ENCODE measurements at regions not wholly inside any gene's neighbourhood (a gene's known extent, or its start where the extent isn't known, plus 50 kb on each side); places are given as distances from the start of the nearest gene placed in this dataset.

DNA sequence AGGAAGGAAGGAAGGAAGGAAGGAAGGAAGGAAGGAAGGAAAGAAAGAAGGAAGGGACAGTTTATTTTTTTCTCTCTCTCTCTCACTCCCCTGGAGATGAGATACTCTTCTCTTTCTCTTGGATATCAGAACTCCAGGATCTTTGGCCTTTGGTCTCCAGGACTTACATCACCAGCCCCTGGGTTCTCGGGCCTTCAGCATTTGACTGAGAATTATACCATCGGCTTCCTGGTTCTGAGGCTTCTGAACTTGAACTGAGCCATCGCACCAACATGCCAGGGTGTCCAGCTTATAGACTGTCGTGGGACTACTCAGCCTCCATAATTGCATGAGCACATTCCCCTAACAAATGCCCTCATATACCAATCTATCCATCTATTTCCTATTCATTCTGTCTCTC, 69.4 kb upstream of the NRSN1 start:
- TF ChIP-seq SMC3 (IDR thresholded peaks at IDR 0.05) (no peak), ZC3H11A (IDR thresholded peaks at IDR 0.05) (no peak), HOXB5 (CRISPR knock-in tag; IDR thresholded peaks at IDR 0.05) (no peak)
- TF ChIP-seq, protein P1, sequence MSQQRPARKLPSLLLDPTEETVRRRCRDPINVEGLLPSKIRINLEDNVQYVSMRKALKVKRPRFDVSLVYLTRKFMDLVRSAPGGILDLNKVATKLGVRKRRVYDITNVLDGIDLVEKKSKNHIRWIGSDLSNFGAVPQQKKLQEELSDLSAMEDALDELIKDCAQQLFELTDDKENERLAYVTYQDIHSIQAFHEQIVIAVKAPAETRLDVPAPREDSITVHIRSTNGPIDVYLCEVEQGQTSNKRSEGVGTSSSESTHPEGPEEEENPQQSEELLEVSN (IDR thresholded peaks at IDR 0.05; ENCODE audit: borderline replicate concordance, low read depth): no peak
- ATAC-seq (no peak), FAIRE-seq (no peak), DNase-seq (ENCODE audit: low read depth in 1 of 2, low spot score in 1 of 2) (no peak)
- H3K4me2 ChIP-seq: no peak overlapping the region
- ChIA-PET POLR2A (no interaction called here), CTCF (no interaction called here)
- no peaks in the 10 kb centered on the region for H3K4me1 ChIP-seq
- no peaks in the 10 kb centered on the region for H3K9me3 ChIP-seq
- H3K4me3 ChIP-seq: no peak overlapping the region
- H3K27ac ChIP-seq: no peak overlapping the region
- WGBS (ENCODE audit: missing lambda C conversion rate): 51% methylated on average over 4 of the region's 4 CpGs

DNA sequence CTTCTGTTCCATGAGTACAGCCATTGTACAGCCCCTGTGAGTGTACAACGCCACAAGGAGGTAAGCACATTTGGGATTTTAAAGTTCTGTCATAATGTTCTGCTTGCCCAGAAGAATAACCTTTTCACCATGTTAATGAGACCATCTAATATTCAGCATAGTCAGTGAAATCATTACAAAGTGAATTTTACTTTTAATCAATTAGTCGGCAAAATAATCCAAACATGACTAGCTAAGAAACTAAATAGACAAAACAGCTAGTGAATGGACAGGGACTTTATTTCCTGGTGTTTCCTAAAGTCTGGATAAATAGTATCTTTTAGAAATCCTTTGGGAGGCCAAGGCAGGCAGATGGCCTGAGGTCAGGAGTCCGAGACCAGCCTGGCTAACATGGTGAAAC, 69.0 kb upstream of the NRSN1 start:
- no peak overlapping the region for H3K27ac ChIP-seq
- no peak for ATAC-seq
- ChIA-PET POLR2A (no interaction called here), CTCF (no interaction called here)
- 50% methylated on average over 3 of the region's 3 CpGs for WGBS (ENCODE audit: missing lambda C conversion rate)
- TF ChIP-seq RARB (CRISPR knock-in tag; IDR thresholded peaks at IDR 0.05) (no peak), RCOR1 (IDR thresholded peaks at IDR 0.05; ENCODE audit: low read depth, low read length) (no peak), FOSB (CRISPR knock-in tag; IDR thresholded peaks at IDR 0.05) (no peak), HOXB5 (CRISPR knock-in tag; IDR thresholded peaks at IDR 0.05) (no peak)
- TF ChIP-seq, protein P2, sequence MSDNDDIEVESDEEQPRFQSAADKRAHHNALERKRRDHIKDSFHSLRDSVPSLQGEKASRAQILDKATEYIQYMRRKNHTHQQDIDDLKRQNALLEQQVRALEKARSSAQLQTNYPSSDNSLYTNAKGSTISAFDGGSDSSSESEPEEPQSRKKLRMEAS (IDR thresholded peaks at IDR 0.05): no peak
- no peak overlapping the region for H3K4me3 ChIP-seq
- no peak for FAIRE-seq
- no peak overlapping the region for H3K4me2 ChIP-seq
- DNase-seq (ENCODE audit: low read depth in 1 of 2, low spot score in 1 of 2): no peak
- no peaks in the 10 kb centered on the region for H3K4me1 ChIP-seq
- no peaks in the 10 kb centered on the region for H3K9me3 ChIP-seq

DNA sequence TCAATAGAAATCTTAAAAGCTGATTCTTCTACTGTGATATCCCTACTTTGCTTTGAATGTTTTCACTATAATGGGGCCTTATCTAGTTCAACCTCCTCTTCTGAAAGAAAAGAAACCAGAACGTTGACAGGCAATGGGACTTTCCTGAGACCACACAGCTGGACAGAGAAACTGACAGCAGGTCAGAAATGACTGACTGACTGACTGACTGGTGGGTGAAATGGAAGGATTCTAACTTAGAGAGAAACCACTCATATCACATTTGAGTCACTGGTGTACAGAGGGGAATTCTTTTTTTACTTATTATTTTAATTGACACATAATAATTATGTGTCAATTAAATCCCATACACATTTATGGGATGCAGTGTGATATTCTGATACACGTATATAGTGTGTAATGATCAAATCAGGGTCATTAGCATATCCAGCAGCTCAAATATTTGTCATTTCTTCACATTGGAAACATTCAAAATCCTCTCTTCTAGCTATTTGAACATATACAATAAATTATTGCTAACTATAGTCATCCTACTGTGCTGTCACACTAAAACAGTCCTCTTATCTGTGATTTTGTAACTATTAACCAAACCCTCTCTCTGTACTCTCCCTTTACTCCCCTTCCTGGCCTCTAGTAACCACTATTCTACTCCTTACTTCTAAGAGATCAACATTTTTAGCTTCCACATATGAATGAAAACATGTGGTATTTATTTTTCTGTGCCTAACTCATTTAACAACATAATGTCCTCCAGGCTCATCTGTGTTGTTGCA, 64.8 kb upstream of the NRSN1 start:
- H3K27ac ChIP-seq: no peak overlapping the region
- DNase-seq (ENCODE audit: low read depth in 1 of 2, low spot score in 1 of 2) (no peak), ATAC-seq (no peak), FAIRE-seq (no peak)
- POLR2A ChIA-PET: no interaction called here
- no peaks in the 10 kb centered on the region for H3K4me1 ChIP-seq
- no peak overlapping the region for H3K4me2 ChIP-seq
- no peak overlapping the region for H3K4me3 ChIP-seq
- H3K9me3 ChIP-seq: no peaks in the 10 kb centered on the region
- 27% methylated on average over 2 of the region's 2 CpGs for WGBS (ENCODE audit: missing lambda C conversion rate)
- CTCF ChIA-PET: no interaction called here
- no peak for TF ChIP-seq BHLHE40 (IDR thresholded peaks at IDR 0.05; ENCODE audit: low read depth, low read length)
- no peak for TF ChIP-seq RNF2 (IDR thresholded peaks at IDR 0.05; ENCODE audit: borderline replicate concordance, low read depth)
- no peak for TF ChIP-seq ZFP36 (IDR thresholded peaks at IDR 0.05; ENCODE audit: borderline replicate concordance, partially characterized antibody)
- TF ChIP-seq KDM5A (IDR thresholded peaks at IDR 0.05): no peak
- TF ChIP-seq EHF (CRISPR knock-in tag; IDR thresholded peaks at IDR 0.05): no peak
- TF ChIP-seq, protein P3, sequence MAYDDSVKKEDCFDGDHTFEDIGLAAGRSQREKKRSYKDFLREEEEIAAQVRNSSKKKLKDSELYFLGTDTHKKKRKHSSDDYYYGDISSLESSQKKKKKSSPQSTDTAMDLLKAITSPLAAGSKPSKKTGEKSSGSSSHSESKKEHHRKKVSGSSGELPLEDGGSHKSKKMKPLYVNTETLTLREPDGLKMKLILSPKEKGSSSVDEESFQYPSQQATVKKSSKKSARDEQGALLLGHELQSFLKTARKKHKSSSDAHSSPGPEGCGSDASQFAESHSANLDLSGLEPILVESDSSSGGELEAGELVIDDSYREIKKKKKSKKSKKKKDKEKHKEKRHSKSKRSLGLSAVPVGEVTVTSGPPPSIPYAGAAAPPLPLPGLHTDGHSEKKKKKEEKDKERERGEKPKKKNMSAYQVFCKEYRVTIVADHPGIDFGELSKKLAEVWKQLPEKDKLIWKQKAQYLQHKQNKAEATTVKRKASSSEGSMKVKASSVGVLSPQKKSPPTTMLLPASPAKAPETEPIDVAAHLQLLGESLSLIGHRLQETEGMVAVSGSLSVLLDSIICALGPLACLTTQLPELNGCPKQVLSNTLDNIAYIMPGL (CRISPR knock-in tag; IDR thresholded peaks at IDR 0.05; ENCODE audit: borderline replicate concordance): no peak
- TF ChIP-seq, protein P4, sequence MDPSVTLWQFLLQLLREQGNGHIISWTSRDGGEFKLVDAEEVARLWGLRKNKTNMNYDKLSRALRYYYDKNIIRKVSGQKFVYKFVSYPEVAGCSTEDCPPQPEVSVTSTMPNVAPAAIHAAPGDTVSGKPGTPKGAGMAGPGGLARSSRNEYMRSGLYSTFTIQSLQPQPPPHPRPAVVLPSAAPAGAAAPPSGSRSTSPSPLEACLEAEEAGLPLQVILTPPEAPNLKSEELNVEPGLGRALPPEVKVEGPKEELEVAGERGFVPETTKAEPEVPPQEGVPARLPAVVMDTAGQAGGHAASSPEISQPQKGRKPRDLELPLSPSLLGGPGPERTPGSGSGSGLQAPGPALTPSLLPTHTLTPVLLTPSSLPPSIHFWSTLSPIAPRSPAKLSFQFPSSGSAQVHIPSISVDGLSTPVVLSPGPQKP (IDR thresholded peaks at IDR 0.05; ENCODE audit: low read depth, low read length): no peak
- no peak for TF ChIP-seq HOXB13 (CRISPR knock-in tag; IDR thresholded peaks at IDR 0.05; ENCODE audit: low read depth)
- TF ChIP-seq, protein P5, sequence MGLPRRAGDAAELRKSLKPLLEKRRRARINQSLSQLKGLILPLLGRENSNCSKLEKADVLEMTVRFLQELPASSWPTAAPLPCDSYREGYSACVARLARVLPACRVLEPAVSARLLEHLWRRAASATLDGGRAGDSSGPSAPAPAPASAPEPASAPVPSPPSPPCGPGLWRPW (IDR thresholded peaks at IDR 0.05): no peak

Measured in A549 (cell line).